Gastrocnemius medialis (tissue), 4 donors: ENCODE measurements at regions not wholly inside any gene's neighbourhood (a gene's known extent, or its start where the extent isn't known, plus 50 kb on each side); places are given as distances from the start of the nearest gene placed in this dataset.

ENCODE experiments used
- ATAC-seq, 2 donors: fragments of 150-250 bp; one replicate each; pipeline ENCODE4 v1.9.1; 2016
- DNase-seq, 2 donors: peaks; one replicate each; pipeline ENCODE4 v3.0.0-alpha.2; 2019
- H3K27ac ChIP-seq, 4 donors: fragments of 200-600 bp; sonication (generic); 1 replicate in 1 of 4; 2 replicates in 3 of 4; pipeline ENCODE4 v1.5.1; 2016 to 2018; ENCODE audit warnings: mild to moderate bottlenecking in 2 of 4, moderate library complexity in 1 of 4
- H3K27me3 ChIP-seq, 3 donors: fragments of 200-600 bp; sonication (generic) in 2 of 3; 1 replicate in 1 of 3; 2 replicates in 2 of 3; pipeline versions ENCODE4 v1.5.1 to v1.6.0; 2016 to 2019; ENCODE audit warnings: mild to moderate bottlenecking in 1 of 3, moderate library complexity in 1 of 3
- H3K36me3 ChIP-seq, 2 donors: fragments of 200-600 bp; sonication (generic) in 1 of 2; one replicate each; pipeline ENCODE4 v1.5.1; 2017 to 2018
- H3K4me1 ChIP-seq, 2 donors: fragments of 200-600 bp; sonication (generic) in 1 of 2; one replicate each; pipeline ENCODE4 v1.5.1; 2016 to 2017; ENCODE audit warnings: mild to moderate bottlenecking in 2 of 2
- H3K4me3 ChIP-seq, 4 donors: fragments of 200-600 bp; sonication (generic) in 3 of 4; 1 replicate in 1 of 4; 2 replicates in 3 of 4; pipeline ENCODE4 v1.5.1; 2016 to 2019; ENCODE audit warnings: mild to moderate bottlenecking in 2 of 4
- H3K9me3 ChIP-seq, 3 donors: fragments of 200-600 bp; sonication (generic) in 2 of 3; 1 replicate in 1 of 3; 2 replicates in 2 of 3; pipeline ENCODE4 v1.5.1; 2016 to 2019
- CTCF ChIP-seq, 5 experiments: fragments of 450-650 bp in 3 of 5; fragments of 200-600 bp in 2 of 5; sonication (generic) in 2 of 5; IDR thresholded peaks in 4 of 5; conservative IDR thresholded peaks in 1 of 5; 1 replicate in 4 of 5; 2 replicates in 1 of 5; pipeline ENCODE4 v1.5.1; 2016 to 2019; ENCODE audit warnings: antibody characterized with exemption in 5 of 5, mild to moderate bottlenecking in 3 of 5, moderate library complexity in 3 of 5
- POLR2A ChIP-seq, 2 donors: fragments of 450-650 bp; IDR thresholded peaks; one replicate each; pipeline ENCODE4 v1.6.1; 2017; ENCODE audit warnings: antibody characterized with exemption in 2 of 2, mild to moderate bottlenecking in 2 of 2, moderate library complexity in 2 of 2
- in situ Hi-C, 4 donors: fragments of 200-750 bp; cut with MboI; loops; one replicate each; pipeline versions ENCODE4 v1.15.0 to v1.8.0; 2017; ENCODE audit warnings: low sequenced_read_pairs in 4 of 4
- intact Hi-C: fragments of 100-400 bp; cut with DNase I; formaldehyde crosslinking; loops from one replicate; pipeline ENCODE4 v1.15.1; 2023; ENCODE audit warnings: low total_unique reads

GRCh38 chr18:76546436-76546835 lies 51.4 kb upstream of the ZNF516 start:
- intact Hi-C loops (no loop called here), in situ Hi-C loops (no loop called here)
- ATAC-seq, result no peak
- Histone ChIP-seq H3K4me3 (no peak overlapping the region), H3K4me1 (no peaks in the 10 kb centered on the region), H3K27me3 (peaks cover 0 to 7% (median 0%) of the 10 kb centered on the region in 3 donors), H3K36me3 (no peaks in the 10 kb centered on the region), H3K9me3 (no peaks in the 10 kb centered on the region), H3K27ac (no peak overlapping the region)
- DNase-seq, result no peak
- TF ChIP-seq CTCF (IDR thresholded peaks at IDR 0.05 in 4 of 5, conservative IDR thresholded peaks at IDR 0.05 in 1 of 5) (no peak), POLR2A (IDR thresholded peaks at IDR 0.05) (no peak)

GRCh38 chr18:76546088-76546435 lies 51.0 kb upstream of the ZNF516 start:
- intact Hi-C loops, result no loop called here
- peaks cover 0 to 7% (median 0%) of the 10 kb centered on the region in 3 donors for H3K27me3 ChIP-seq

GRCh38 chr18:76545433-76546087 lies 50.5 kb upstream of the ZNF516 start:
- TF ChIP-seq CTCF (IDR thresholded peaks at IDR 0.05 in 4 of 5, conservative IDR thresholded peaks at IDR 0.05 in 1 of 5), result no peak

More at GRCh38 chr18:76546088-76546435, 51.0 kb upstream of the ZNF516 start:
- DNase-seq, result no peak
- Histone ChIP-seq H3K27ac (no peak overlapping the region), H3K4me3 (no peak overlapping the region), H3K9me3 (no peaks in the 10 kb centered on the region), H3K4me1 (no peaks in the 10 kb centered on the region), H3K36me3 (no peaks in the 10 kb centered on the region)
- no peak for TF ChIP-seq CTCF (IDR thresholded peaks at IDR 0.05 in 4 of 5, conservative IDR thresholded peaks at IDR 0.05 in 1 of 5)
- TF ChIP-seq POLR2A (IDR thresholded peaks at IDR 0.05), result no peak
- no peak for ATAC-seq
- in situ Hi-C loops, result no loop called here

GRCh38 chr18:76544511-76545345 lies 49.7 kb upstream of the ZNF516 start:
- no peaks in the 10 kb centered on the region for H3K36me3 ChIP-seq
- in situ Hi-C loops (no loop called here), intact Hi-C loops (no loop called here)
- H3K9me3 ChIP-seq, result no peaks in the 10 kb centered on the region
- H3K27ac ChIP-seq, result no peak overlapping the region
- no peak for DNase-seq
- no peak for ATAC-seq
- TF ChIP-seq POLR2A (IDR thresholded peaks at IDR 0.05) (no peak), CTCF (IDR thresholded peaks at IDR 0.05 in 4 of 5, conservative IDR thresholded peaks at IDR 0.05 in 1 of 5) (no peak)
- H3K4me3 ChIP-seq, result no peak overlapping the region
- H3K27me3 ChIP-seq, result peaks cover 0 to 7% (median 0%) of the 10 kb centered on the region in 3 donors
- no peaks in the 10 kb centered on the region for H3K4me1 ChIP-seq

More at GRCh38 chr18:76545433-76546087, 50.5 kb upstream of the ZNF516 start:
- Histone ChIP-seq H3K36me3 (no peaks in the 10 kb centered on the region), H3K9me3 (no peaks in the 10 kb centered on the region), H3K27ac (no peak overlapping the region), H3K27me3 (peaks cover 0 to 7% (median 0%) of the 10 kb centered on the region in 3 donors), H3K4me1 (no peaks in the 10 kb centered on the region), H3K4me3 (no peak overlapping the region)
- intact Hi-C loops, result no loop called here
- DNase-seq (no peak), ATAC-seq (no peak)
- in situ Hi-C loops, result no loop called here
